OCI-LY7 (cell line): ENCODE measurements at regions not wholly inside any gene's neighbourhood (a gene's known extent, or its start where the extent isn't known, plus 50 kb on each side); places are given as distances from the start of the nearest gene placed in this dataset.

Source experiments
- BruUV-seq: library from RNA; stranded (reverse); fragments of 400-500 nt; replicated peaks from 2 replicates; lab custom pipeline; 2021; lab: Mats Ljungman, UMichigan
- CTCF ChIA-PET: fragments of 300-600 bp; sonication (Branson Sonifier 250); formaldehyde crosslinking; loops from one replicate; lab custom pipeline; 2022; ENCODE audit warnings: antibody characterized with exemption; ENCODE audit not compliant: unreplicated experiment; lab: Charles Lee
- POLR2A ChIA-PET: fragments of 300-600 bp; sonication (Branson Sonifier 250); formaldehyde crosslinking; loops from one replicate; lab custom pipeline; 2022; ENCODE audit warnings: antibody characterized with exemption; lab: Charles Lee
- DNase-seq: peaks from one replicate; pipeline ENCODE4 v3.0.0-alpha.2; 2015; ENCODE audit warnings: low spot score
- H2AFZ ChIP-seq: fragments of 200-600 bp; sonication (generic), shearing (Covaris generic); 2 replicates; pipeline ENCODE4 v1.6.1; 2014; ENCODE audit warnings: mild to moderate bottlenecking, antibody characterized with exemption, low read length, moderate library complexity
- H3K27ac ChIP-seq: fragments of 200-600 bp; sonication (generic); 2 replicates; pipeline ENCODE4 v1.5.1; 2014; ENCODE audit warnings: mixed run types, low read depth, mild to moderate bottlenecking, moderate library complexity, low read length, inconsistent platforms; ENCODE audit not compliant: poor library complexity, severe bottlenecking
- H3K36me3 ChIP-seq: fragments of 200-600 bp; sonication (generic); 2 replicates; pipeline ENCODE4 v1.6.1; 2014; ENCODE audit warnings: mild to moderate bottlenecking, antibody characterized with exemption, low read length, moderate library complexity, mixed read lengths; ENCODE audit not compliant: insufficient read depth
- H3K4me1 ChIP-seq: fragments of 200-600 bp; sonication (generic); 2 replicates; pipeline ENCODE4 v1.5.1; 2014; ENCODE audit warnings: mild to moderate bottlenecking, low read length; ENCODE audit not compliant: insufficient read depth, poor library complexity, severe bottlenecking
- H3K4me2 ChIP-seq: fragments of 200-600 bp; sonication (generic); 2 replicates; pipeline ENCODE4 v1.6.1; 2014; ENCODE audit warnings: mild to moderate bottlenecking, low read length
- H3K4me3 ChIP-seq: fragments of 200-600 bp; sonication (generic); 2 replicates; pipeline ENCODE4 v1.5.1; 2014; ENCODE audit warnings: mild to moderate bottlenecking, low read depth, low read length; ENCODE audit not compliant: poor library complexity, severe bottlenecking
- H3K79me2 ChIP-seq: fragments of 200-600 bp; sonication (generic); 2 replicates; pipeline ENCODE4 v1.6.1; 2016; ENCODE audit warnings: low read depth, mild to moderate bottlenecking, low read length, moderate library complexity, mixed read lengths; ENCODE audit not compliant: insufficient read depth
- H3K9me2 ChIP-seq: fragments of 200-600 bp; sonication (generic); 2 replicates; pipeline ENCODE4 v1.6.1; 2016; ENCODE audit warnings: mild to moderate bottlenecking, low read length, mixed read lengths; ENCODE audit not compliant: insufficient read depth
- H3K9me3 ChIP-seq: fragments of 200-600 bp; sonication (generic); 2 replicates; pipeline ENCODE4 v1.6.1; 2014; ENCODE audit warnings: mild to moderate bottlenecking, mixed run types, low read length, mixed read lengths
- H4K20me1 ChIP-seq: fragments of 200-600 bp; sonication (generic); 2 replicates; pipeline ENCODE4 v1.6.1; 2014; ENCODE audit warnings: mild to moderate bottlenecking, antibody characterized with exemption, low read length, moderate library complexity, mixed read lengths; ENCODE audit not compliant: insufficient read depth
- CTCF ChIP-seq: fragments of 200-600 bp; sonication (generic); conservative IDR thresholded peaks from 2 replicates; pipeline ENCODE4 v1.5.1; 2014; ENCODE audit warnings: mild to moderate bottlenecking, antibody characterized with exemption, low read length, moderate library complexity, mixed read lengths
- EZH2phosphoT487 ChIP-seq: fragments of 200-600 bp; sonication (generic); IDR thresholded peaks from 2 replicates; pipeline ENCODE4 v1.6.1; 2018; ENCODE audit warnings: low read depth, borderline replicate concordance, mild to moderate bottlenecking, mixed run types, antibody characterized with exemption, low read length, moderate library complexity, mixed read lengths
- intact Hi-C: fragments of 100-400 bp; cut with micrococcal nuclease; formaldehyde crosslinking; loops from one replicate; pipeline ENCODE4 v1.10.0; 2022; ENCODE audit not compliant: unreplicated experiment

- no peaks in the 10 kb centered on the region for H4K20me1 ChIP-seq
- H3K4me3 ChIP-seq: no peak overlapping the region
- TF ChIP-seq EZH2phosphoT487 (no peak), CTCF (no peak)
- no peaks in the 10 kb centered on the region for H3K4me1 ChIP-seq
- intact Hi-C loops: loop anchor here (5.0 to 10.0 kb wide), 3 partner anchors 183 to 536 kb away; no protein-coding TSS in a partner anchor
- H3K79me2 ChIP-seq: no peaks in the 10 kb centered on the region
- H2AFZ ChIP-seq: no peak overlapping the region
- H3K36me3 ChIP-seq: no peaks in the 10 kb centered on the region
- no peaks in the 10 kb centered on the region for H3K9me2 ChIP-seq
- ChIA-PET POLR2A (no interaction called here), CTCF (no interaction called here)
- BruUV-seq: no TSS peak
- no peaks in the 10 kb centered on the region for H3K9me3 ChIP-seq
- no peak overlapping the region for H3K27ac ChIP-seq
- H3K4me2 ChIP-seq: no peak overlapping the region
- DNase-seq: no peak
Observed at GRCh38 chr13:53150568-53150967, 122.0 kb downstream of the OLFM4 start.

- POLR2A ChIA-PET: interaction anchor here (0.7 kb wide), 1 partner anchor 10 kb away, joined by 3 read pairs; no protein-coding TSS in a partner anchor
- Histone ChIP-seq H3K4me3 (no peak overlapping the region), H3K9me2 (no peaks in the 10 kb centered on the region), H2AFZ (no peak overlapping the region), H3K79me2 (no peaks in the 10 kb centered on the region), H3K27ac (no peak overlapping the region), H4K20me1 (no peaks in the 10 kb centered on the region), H3K4me1 (no peaks in the 10 kb centered on the region), H3K9me3 (no peaks in the 10 kb centered on the region), H3K36me3 (no peaks in the 10 kb centered on the region), H3K4me2 (no peak overlapping the region)
- DNase-seq: peak; percentile 68
- CTCF ChIA-PET: interaction anchor here (1.3 kb wide), 1 partner anchor 21 kb away, joined by 3 read pairs; no protein-coding TSS in a partner anchor
- intact Hi-C loops: loop anchor here (5.0 to 10.0 kb wide), 3 partner anchors 184 to 537 kb away; no protein-coding TSS in a partner anchor
- TF ChIP-seq EZH2phosphoT487 (no peak), CTCF (peak; percentile 91)
- BruUV-seq: no TSS peak
Observed at GRCh38 chr13:53151336-53152056, 122.9 kb downstream of the OLFM4 start.

GRCh38 chr13:53152057-53152421, 123.4 kb downstream of the OLFM4 start:
- Histone ChIP-seq H3K4me3 (no peak overlapping the region), H3K27ac (no peak overlapping the region), H3K9me3 (no peaks in the 10 kb centered on the region), H4K20me1 (no peaks in the 10 kb centered on the region), H3K9me2 (no peaks in the 10 kb centered on the region), H3K4me1 (no peaks in the 10 kb centered on the region), H3K4me2 (no peak overlapping the region), H3K79me2 (no peaks in the 10 kb centered on the region), H2AFZ (no peak overlapping the region), H3K36me3 (no peaks in the 10 kb centered on the region)
- no peak for DNase-seq
- peak; percentile 49; the same call in 1 of the 2 replicates for TF ChIP-seq CTCF
- no peak for TF ChIP-seq EZH2phosphoT487
- POLR2A ChIA-PET: interaction anchor here (0.7 kb wide), 1 partner anchor 9 kb away, joined by 3 read pairs; no protein-coding TSS in a partner anchor
- BruUV-seq: no TSS peak
- CTCF ChIA-PET: interaction anchor here (1.3 kb wide), 1 partner anchor 22 kb away, joined by 3 read pairs; no protein-coding TSS in a partner anchor
- intact Hi-C loops: loop anchor here (5.0 to 10.0 kb wide), 3 partner anchors 185 to 537 kb away; no protein-coding TSS in a partner anchor
